DOHH2 (cell line): ENCODE measurements at regions not wholly inside any gene's neighbourhood (a gene's known extent, or its start where the extent isn't known, plus 50 kb on each side); places are given as distances from the start of the nearest gene placed in this dataset.

ENCODE experiments used
- H3F3A ChIP-seq: fragments of 200-600 bp; sonication (generic), shearing (Covaris generic); 2 replicates; pipeline ENCODE4 v1.6.0; 2016; ENCODE audit warnings: antibody characterized with exemption, mild to moderate bottlenecking; ENCODE audit not compliant: control insufficient read depth, insufficient read depth
- H3K27ac ChIP-seq: fragments of 200-600 bp; sonication (generic); 2 replicates; pipeline ENCODE4 v1.5.1; 2014; ENCODE audit warnings: low read depth, mild to moderate bottlenecking, low read length, moderate library complexity
- H3K27me3 ChIP-seq: fragments of 200-600 bp; sonication (generic); 2 replicates; pipeline ENCODE4 v1.6.1; 2014; ENCODE audit warnings: mild to moderate bottlenecking, low read length, mixed read lengths; ENCODE audit not compliant: control insufficient read depth
- H3K36me3 ChIP-seq: fragments of 200-600 bp; sonication (generic); 2 replicates; pipeline ENCODE4 v1.6.1; 2014; ENCODE audit warnings: mild to moderate bottlenecking, low read length, moderate library complexity, mixed read lengths; ENCODE audit not compliant: control insufficient read depth
- H3K4me1 ChIP-seq: fragments of 200-600 bp; sonication (generic); 2 replicates; pipeline ENCODE4 v1.6.1; 2014; ENCODE audit warnings: mild to moderate bottlenecking, low read length, mixed read lengths; ENCODE audit not compliant: control insufficient read depth
- H3K4me2 ChIP-seq: fragments of 200-600 bp; sonication (generic); 2 replicates; pipeline ENCODE4 v1.6.0; 2014; ENCODE audit warnings: mild to moderate bottlenecking, low read length, moderate library complexity
- H3K4me3 ChIP-seq: fragments of 200-600 bp; sonication (generic); 2 replicates; pipeline ENCODE4 v1.5.1; 2014; ENCODE audit warnings: mild to moderate bottlenecking, low read length, mixed read lengths
- H3K79me2 ChIP-seq: fragments of 200-600 bp; sonication (generic); 2 replicates; pipeline ENCODE4 v1.6.1; 2014; ENCODE audit warnings: mild to moderate bottlenecking, low read length, mixed read lengths; ENCODE audit not compliant: control insufficient read depth
- H3K9me2 ChIP-seq: fragments of 200-600 bp; sonication (generic); replicated peaks from 2 replicates; pipeline ENCODE4 v1.6.1; 2014; ENCODE audit warnings: mild to moderate bottlenecking, low read length, mixed read lengths; ENCODE audit not compliant: control insufficient read depth
- H3K9me3 ChIP-seq: fragments of 200-600 bp; sonication (generic); 2 replicates; pipeline ENCODE4 v1.6.1; 2014; ENCODE audit warnings: antibody characterized with exemption, low read length, mixed read lengths; ENCODE audit not compliant: control insufficient read depth, insufficient read depth
- H4K20me1 ChIP-seq: fragments of 200-600 bp; sonication (generic); 2 replicates; pipeline ENCODE4 v1.6.0; 2014; ENCODE audit warnings: low read depth, mild to moderate bottlenecking, antibody characterized with exemption, low read length, moderate library complexity; ENCODE audit not compliant: control insufficient read depth, insufficient read depth
- CTCF ChIP-seq: fragments of 200-600 bp; sonication (generic); IDR thresholded peaks from one replicate; pipeline ENCODE4 v1.5.1; 2014; ENCODE audit warnings: antibody characterized with exemption, mild to moderate bottlenecking, low read depth, low read length; ENCODE audit not compliant: poor library complexity, severe bottlenecking
- EZH2phosphoT487 ChIP-seq: fragments of 200-600 bp; sonication (generic); IDR thresholded peaks from 2 replicates; pipeline ENCODE4 v1.6.1; 2017; ENCODE audit warnings: borderline replicate concordance, mild to moderate bottlenecking, antibody characterized with exemption, low read length, moderate library complexity, mixed read lengths

- Histone ChIP-seq H3K27me3 (no peaks in the 10 kb centered on the region), H3K9me3 (no peaks in the 10 kb centered on the region), H3K79me2 (no peaks in the 10 kb centered on the region), H3K4me3 (no peak overlapping the region), H3K4me1 (no peaks in the 10 kb centered on the region), H3K36me3 (no peaks in the 10 kb centered on the region), H3K4me2 (no peak overlapping the region), H3F3A (no peaks in the 10 kb centered on the region), H3K27ac (no peak overlapping the region), H4K20me1 (no peaks in the 10 kb centered on the region), H3K9me2 (no peaks in the 10 kb centered on the region)
- TF ChIP-seq CTCF (no peak), EZH2phosphoT487 (no peak)
Observed at GRCh38 chr1:65584399-65584798, 163.9 kb downstream of the LEPR start.

GRCh38 chr1:65590279-65590678 is 169.8 kb downstream of the LEPR start:
- H3K4me3 ChIP-seq = no peak overlapping the region
- H3K9me2 ChIP-seq = no peaks in the 10 kb centered on the region
- no peaks in the 10 kb centered on the region for H3K27me3 ChIP-seq
- no peaks in the 10 kb centered on the region for H3F3A ChIP-seq
- no peaks in the 10 kb centered on the region for H3K4me1 ChIP-seq
- no peak for TF ChIP-seq EZH2phosphoT487
- TF ChIP-seq CTCF = no peak
- no peaks in the 10 kb centered on the region for H3K36me3 ChIP-seq
- H3K9me3 ChIP-seq = no peaks in the 10 kb centered on the region
- no peaks in the 10 kb centered on the region for H3K79me2 ChIP-seq
- no peak overlapping the region for H3K27ac ChIP-seq
- H3K4me2 ChIP-seq = no peak overlapping the region
- no peaks in the 10 kb centered on the region for H4K20me1 ChIP-seq

DNA sequence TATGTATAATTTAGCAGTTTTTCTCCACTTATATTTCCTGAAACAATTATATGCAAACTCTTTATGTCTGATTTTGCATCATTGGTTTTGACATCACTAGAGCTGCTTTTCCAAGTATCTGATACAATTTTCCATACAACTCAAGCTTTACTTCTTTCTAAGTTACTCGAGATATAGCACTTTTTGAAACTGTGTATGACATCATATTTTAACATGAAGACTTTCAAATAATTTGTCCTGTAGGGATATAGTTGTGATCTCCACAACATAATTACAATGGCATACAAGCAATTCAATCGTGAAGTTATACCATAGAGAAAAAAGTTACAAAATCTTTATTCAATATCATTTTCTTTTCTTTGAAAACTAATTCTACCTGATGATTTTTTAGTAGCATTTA is 173.0 kb downstream of the LEPR start:
- Histone ChIP-seq H3K9me2 (no peaks in the 10 kb centered on the region), H4K20me1 (no peaks in the 10 kb centered on the region), H3F3A (no peaks in the 10 kb centered on the region), H3K4me3 (no peak overlapping the region), H3K27ac (no peak overlapping the region), H3K4me2 (no peak overlapping the region), H3K79me2 (no peaks in the 10 kb centered on the region), H3K4me1 (no peaks in the 10 kb centered on the region), H3K27me3 (no peaks in the 10 kb centered on the region), H3K36me3 (no peaks in the 10 kb centered on the region), H3K9me3 (no peaks in the 10 kb centered on the region)
- TF ChIP-seq EZH2phosphoT487 (no peak), CTCF (no peak)

GRCh38 chr1:65595724-65596123 is 175.3 kb downstream of the LEPR start:
- Histone ChIP-seq H3K9me3 (no peaks in the 10 kb centered on the region), H3K27me3 (no peaks in the 10 kb centered on the region), H3K36me3 (no peaks in the 10 kb centered on the region), H3K4me2 (no peak overlapping the region), H3K9me2 (no peaks in the 10 kb centered on the region), H3K27ac (no peak overlapping the region), H3K79me2 (no peaks in the 10 kb centered on the region), H4K20me1 (no peaks in the 10 kb centered on the region), H3K4me3 (no peak overlapping the region), H3F3A (no peaks in the 10 kb centered on the region), H3K4me1 (no peaks in the 10 kb centered on the region)
- TF ChIP-seq EZH2phosphoT487 (no peak), CTCF (no peak)
